GM21786 (cell line): ENCODE measurements at regions not wholly inside any gene's neighbourhood (a gene's known extent, or its start where the extent isn't known, plus 50 kb on each side); places are given as distances from the start of the nearest gene placed in this dataset.

Source experiments
- ATAC-seq: cut with Tn5 transposase; IDR thresholded peaks from one replicate; pipeline ENCODE4 v1.9.1; 2021; ENCODE audit not compliant: unreplicated experiment

GRCh38 chr5:165829504-165829903, 2324.1 kb downstream of the MAT2B start:
- no peak for ATAC-seq

GRCh38 chr5:165834891-165835290, 2329.5 kb downstream of the MAT2B start:
- no peak for ATAC-seq

GRCh38 chr5:165836046-165836445, 2330.6 kb downstream of the MAT2B start:
- ATAC-seq, result no peak

- no peak for ATAC-seq
Observed at GRCh38 chr5:165837286-165837685, 2331.9 kb downstream of the MAT2B start.

- no peak for ATAC-seq
Observed at GRCh38 chr5:165844571-165844970, 2339.2 kb downstream of the MAT2B start.

- ATAC-seq, result no peak
Observed at GRCh38 chr5:165858118-165858517, 2352.7 kb downstream of the MAT2B start.

- ATAC-seq, result no peak
Observed at GRCh38 chr5:165859251-165859650, 2353.8 kb downstream of the MAT2B start.

- no peak for ATAC-seq
Observed at GRCh38 chr5:165863239-165863638, 2357.8 kb downstream of the MAT2B start.

GRCh38 chr5:165871291-165871690, 2365.9 kb downstream of the MAT2B start:
- no peak for ATAC-seq

- no peak for ATAC-seq
Observed at GRCh38 chr5:165874851-165875250, 2369.4 kb downstream of the MAT2B start.

- no peak for ATAC-seq
Observed at GRCh38 chr5:165876538-165876937, 2371.1 kb downstream of the MAT2B start.

GRCh38 chr5:165877475-165877874, 2372.1 kb downstream of the MAT2B start:
- ATAC-seq, result no peak

GRCh38 chr5:165881259-165881658, 2375.8 kb downstream of the MAT2B start:
- ATAC-seq, result no peak

- no peak for ATAC-seq
Observed at GRCh38 chr5:165882099-165882498, 2376.7 kb downstream of the MAT2B start.

- ATAC-seq, result no peak
Observed at GRCh38 chr5:165885623-165886350, 2380.4 kb downstream of the MAT2B start.

- no peak for ATAC-seq
Observed at GRCh38 chr5:165887147-165887546, 2381.7 kb downstream of the MAT2B start.

- no peak for ATAC-seq
Observed at GRCh38 chr5:165892383-165892782, 2387.0 kb downstream of the MAT2B start.

GRCh38 chr5:165894916-165895315, 2389.5 kb downstream of the MAT2B start:
- no peak for ATAC-seq

- no peak for ATAC-seq
Observed at GRCh38 chr5:165903835-165904234, 2387.6 kb upstream of the WWC1 start.

- no peak for ATAC-seq
Observed at GRCh38 chr5:165906871-165907270, 2384.6 kb upstream of the WWC1 start.

- no peak for ATAC-seq
Observed at GRCh38 chr5:165913059-165913458, 2378.4 kb upstream of the WWC1 start.

- ATAC-seq, result no peak
Observed at GRCh38 chr5:165914456-165914855, 2377.0 kb upstream of the WWC1 start.

GRCh38 chr5:165919196-165919595, 2372.2 kb upstream of the WWC1 start:
- ATAC-seq, result no peak
